Activated effector memory CD4-positive, alpha-beta T cell treated with Interleukin-2 at 50 U/mL for 16 hours (primary cell): ENCODE measurements at regions not wholly inside any gene's neighbourhood (a gene's known extent, or its start where the extent isn't known, plus 50 kb on each side); places are given as distances from the start of the nearest gene placed in this dataset.
"Not testable (repeated sequence)": the region's sequence is repeated elsewhere in the genome, so short reads cannot be mapped to it uniquely, and the experiment has no call there.

Experiments
- DNase-seq: peaks from one replicate; pipeline ENCODE4 v3.0.0-alpha.2; 2020

DNA sequence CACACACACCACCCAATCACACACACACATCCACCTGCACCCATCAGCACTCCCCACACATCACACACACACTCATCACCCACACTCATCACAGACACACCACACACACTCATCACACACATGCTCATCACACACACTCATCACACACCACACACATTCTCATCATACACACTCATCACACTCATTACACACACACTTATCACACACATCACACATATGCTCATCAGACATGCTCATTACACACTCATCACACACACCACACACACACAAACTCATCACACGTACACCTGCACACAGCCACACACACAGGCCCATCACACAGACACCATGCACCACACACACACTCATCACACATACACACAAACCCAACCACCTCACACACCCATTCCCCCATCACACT lies 107.5 kb upstream of the C14orf180 start:
- DNase-seq, result no peak

GRCh38 chr14:104472536-104473243 lies 106.9 kb upstream of the C14orf180 start:
- DNase-seq, result no peak

- no peak for DNase-seq
Observed at GRCh38 chr14:104473244-104473565, 106.4 kb upstream of the C14orf180 start.

DNA sequence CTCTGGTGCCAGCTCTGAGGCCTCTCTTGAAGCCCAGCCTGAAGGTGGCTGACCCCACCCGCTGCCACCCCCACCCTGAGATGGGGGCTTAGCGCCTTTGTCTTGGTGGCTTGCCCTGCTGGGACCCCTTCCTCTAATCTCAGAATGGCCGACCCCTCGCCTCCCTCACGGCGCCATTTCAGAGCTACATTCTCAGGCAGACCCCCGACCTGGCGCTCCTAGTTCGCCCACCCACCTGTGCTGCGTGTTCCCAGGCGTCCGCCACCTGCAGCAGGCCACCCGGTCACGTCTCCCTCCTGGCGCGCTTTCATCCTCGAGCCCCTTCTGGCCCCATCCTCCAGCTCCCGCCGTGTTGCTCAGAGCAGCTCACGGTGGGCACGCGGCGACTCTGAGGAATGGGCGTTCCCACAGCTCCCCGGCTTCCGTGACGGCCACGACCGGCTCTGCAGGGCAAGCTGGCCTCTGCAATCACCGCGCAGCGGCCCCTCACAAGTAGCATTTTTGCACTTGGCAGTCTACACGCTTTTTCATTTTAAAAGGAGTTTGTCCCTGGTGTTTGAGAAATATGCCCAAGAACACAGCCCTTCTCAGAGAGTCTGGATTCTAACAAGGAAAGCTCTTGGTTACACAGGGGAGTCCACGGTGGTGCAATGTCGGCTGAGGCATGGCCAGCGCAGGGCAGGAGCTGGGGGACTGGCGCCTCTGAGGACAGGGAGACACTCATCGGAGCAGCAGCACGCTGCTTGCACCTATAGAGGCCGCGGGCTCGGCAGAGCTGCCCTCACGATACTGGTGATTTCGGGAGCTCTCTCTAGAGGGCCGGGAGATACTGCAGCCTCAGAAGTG lies 105.7 kb upstream of the C14orf180 start:
- no peak for DNase-seq

DNA sequence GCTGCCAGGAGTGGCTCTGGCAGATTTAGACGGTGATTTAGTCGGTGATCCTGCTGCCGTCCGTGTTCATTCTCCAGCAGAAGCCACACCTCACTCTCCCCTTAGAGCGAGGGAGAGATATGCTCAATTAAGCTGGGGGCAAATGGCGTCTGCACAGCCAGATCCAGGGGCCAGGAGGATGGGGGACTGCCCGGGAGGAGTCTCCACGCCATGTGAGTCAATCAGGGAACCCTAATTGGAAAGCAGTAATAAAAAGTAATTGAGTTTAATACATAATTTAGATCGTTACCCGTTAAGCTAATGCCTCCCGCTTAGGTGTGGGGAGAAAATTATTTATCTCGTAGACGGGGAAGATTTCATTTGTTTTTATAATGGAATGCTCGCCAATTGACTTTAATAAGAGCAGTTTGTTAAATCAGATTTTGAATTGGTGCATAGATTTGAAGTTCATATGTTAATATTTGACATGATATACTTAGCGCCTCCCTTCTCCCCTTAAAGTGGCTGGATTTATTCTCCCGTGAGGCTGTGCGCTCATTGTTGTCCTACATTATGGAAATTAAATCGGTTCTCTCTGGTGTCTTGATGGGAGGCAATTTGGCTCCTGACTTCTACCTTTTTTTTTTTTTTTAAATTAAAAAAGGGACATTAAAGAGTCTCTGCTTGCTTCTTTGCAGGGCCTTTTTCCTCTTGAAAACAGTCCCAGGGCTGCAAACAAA lies 104.9 kb upstream of the C14orf180 start:
- DNase-seq, result no peak

GRCh38 chr14:104475256-104475655 lies 104.3 kb upstream of the C14orf180 start:
- no peak for DNase-seq

DNA sequence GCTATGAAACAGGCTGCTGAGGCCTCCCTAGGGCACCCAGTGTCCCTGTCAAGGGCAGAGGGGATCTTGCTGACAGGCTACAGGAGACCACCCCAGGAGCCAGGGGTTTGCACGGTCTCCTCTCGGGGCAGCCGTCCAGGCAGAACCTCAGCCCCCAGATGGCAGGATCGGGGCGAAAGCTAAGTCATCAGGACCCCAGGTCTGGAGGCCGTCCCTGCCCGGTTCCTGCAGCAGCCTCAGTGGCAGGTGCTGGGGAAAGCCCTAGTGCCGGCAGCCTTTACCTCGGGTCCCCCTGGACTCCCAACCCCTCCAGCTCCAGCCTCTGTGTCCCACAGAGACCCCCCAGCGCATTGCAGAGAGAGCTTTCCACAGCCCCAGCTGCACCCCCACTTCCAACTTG lies 103.8 kb upstream of the C14orf180 start:
- no peak for DNase-seq

- no peak for DNase-seq
Observed at GRCh38 chr14:104476437-104476836, 103.1 kb upstream of the C14orf180 start.

DNA sequence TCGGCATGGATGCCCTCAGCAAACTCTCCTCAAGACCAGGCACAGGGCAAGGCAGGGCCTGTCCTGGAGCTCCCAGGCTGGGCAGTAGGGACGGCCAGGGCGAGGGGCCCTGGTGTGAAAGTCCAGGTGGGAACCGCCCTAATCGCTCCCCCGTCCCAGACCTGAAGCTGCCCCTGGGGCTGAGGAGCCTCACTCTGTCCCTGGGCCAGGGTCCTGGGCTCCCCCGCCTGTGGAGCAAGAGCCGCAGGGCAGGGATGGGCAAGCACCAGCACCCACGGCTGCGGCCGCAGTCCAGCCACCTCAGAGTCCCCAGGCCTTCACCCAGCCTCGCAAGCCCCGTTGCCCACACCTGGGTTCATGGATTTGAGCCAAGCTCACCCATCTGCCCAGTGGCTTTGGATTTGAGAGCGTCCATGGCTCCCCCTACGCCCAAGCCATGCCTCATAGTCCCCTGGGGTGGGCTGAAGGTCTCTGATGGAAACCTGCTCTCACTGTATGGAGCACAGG lies 102.4 kb upstream of the C14orf180 start:
- DNase-seq, result no peak

DNA sequence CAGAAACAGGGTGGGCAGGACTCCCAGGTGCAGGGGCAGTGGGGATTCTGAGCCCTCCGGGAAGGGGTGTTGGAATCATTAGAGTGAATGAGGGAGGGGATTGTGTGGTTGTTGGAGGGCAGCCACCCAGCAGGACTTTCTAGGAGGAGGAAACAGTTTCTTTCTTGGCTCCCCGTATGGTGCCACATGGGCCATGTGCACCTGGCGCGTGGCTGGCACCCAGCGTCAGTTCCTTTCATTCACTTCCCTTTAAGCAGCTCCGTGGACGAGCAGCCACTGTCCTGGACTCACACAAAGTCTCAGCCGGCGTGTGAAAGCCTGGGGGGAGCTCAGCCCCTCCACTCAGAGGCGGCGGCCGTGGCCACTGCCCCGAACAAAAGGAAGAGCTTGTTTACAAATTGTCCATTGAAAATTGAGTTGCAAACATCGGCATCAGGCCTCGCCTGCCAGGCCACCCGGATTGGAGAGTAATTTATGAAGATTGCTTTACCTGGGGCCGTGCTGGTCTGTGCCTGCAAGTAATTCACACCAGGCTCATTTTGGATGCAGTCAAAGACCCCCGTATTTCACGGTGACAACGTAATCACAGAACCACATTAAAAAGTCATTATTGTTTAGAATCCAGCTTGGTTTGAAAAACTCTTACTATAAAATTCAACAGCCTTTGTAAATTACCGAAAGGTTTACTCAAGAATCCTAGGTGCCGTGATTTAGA lies 101.7 kb upstream of the C14orf180 start:
- no peak for DNase-seq

DNA sequence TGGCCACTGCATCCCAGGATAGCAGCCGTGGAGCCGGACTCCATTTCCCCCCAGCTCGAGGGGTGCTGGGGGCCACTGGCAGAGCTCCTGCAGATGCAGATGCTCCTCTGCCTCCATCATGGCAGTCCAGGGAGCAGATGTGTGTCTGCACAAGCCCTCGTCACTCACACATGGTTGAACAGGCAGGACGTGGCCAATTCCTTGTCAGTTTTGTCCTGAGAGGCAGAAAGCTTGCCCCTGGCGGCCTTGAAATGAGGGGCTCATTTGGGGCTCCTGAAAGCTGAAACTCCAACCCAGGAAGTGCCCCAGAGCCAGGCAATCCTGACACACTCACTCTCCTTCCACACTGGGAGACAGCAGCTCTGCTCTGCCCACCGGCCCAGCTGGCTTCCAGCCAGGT lies 100.9 kb upstream of the C14orf180 start:
- no peak for DNase-seq

DNA sequence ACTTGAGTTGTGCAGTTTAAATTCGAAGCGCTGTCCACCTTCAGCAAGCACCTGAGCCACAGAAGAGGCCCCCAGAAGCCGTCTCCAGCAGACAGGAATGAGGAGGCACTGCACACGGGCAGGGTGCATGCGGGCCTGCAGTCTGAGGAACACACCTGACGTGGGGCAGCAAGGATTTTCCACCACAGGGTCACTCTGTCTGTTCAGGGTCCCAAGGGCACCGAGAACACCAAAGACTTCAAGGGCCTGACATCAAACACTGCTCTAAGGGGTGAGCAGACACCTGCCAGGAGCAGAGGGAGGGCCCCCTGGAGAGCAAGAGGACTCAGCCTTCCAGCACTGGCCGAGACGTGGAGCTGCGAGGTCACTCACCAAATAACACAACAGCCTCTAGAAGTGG lies 99.7 kb upstream of the C14orf180 start:
- no peak for DNase-seq

- DNase-seq, result no peak
Observed at GRCh38 chr14:104481323-104481722, 98.2 kb upstream of the C14orf180 start.

DNA sequence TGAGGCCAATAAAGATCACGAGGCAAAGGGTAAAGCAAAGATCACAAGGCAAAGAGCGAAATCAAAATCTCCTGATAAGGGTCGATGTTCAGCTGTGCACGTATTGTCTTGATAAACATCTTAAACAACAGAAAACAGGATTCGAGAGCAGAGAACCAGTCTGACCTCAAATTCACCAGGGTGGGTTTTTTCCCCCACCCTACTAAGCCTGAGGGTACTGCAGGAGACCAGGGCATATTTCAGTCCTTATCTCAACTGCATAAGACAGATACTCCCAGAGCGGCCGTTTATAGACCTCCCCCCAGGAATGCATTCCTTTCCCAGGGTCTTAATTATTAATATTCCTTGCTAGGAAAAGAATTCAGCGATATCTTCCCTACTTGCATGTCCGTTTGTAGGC lies 97.5 kb upstream of the C14orf180 start:
- not testable (repeated sequence) for DNase-seq

DNA sequence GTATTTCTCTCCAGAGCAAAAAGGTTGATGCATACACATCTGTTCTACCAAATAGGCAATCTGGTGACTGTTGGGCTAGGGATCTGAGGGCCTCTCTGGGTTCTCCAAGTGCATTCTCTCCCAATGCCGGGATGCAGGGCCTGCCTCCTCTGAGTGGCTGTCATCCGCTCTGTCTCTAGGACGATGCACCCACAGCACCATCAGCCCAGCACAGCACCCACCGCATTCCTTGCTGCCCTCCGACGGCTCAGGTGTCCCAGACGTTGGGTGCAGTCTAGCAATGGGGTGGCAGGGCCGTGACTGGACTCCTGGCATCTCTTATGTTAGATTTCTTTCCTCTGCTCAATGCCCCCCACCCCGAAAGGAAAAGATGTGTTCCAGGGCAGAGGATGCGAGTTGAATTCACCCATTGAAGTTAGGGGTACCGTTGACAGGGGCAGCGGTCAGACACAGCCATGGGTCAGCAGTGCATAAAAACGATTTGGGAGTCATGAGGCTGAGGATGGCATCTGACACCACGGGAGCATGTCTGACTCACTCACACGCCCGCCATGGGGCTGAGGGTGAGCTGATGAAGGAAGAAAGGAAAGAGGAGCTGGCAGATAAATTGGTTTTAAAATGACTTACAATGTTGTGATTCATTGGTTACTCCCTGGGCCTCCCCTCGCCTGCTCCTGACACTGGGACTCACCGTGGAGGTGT lies 93.2 kb upstream of the C14orf180 start:
- no peak for DNase-seq

DNA sequence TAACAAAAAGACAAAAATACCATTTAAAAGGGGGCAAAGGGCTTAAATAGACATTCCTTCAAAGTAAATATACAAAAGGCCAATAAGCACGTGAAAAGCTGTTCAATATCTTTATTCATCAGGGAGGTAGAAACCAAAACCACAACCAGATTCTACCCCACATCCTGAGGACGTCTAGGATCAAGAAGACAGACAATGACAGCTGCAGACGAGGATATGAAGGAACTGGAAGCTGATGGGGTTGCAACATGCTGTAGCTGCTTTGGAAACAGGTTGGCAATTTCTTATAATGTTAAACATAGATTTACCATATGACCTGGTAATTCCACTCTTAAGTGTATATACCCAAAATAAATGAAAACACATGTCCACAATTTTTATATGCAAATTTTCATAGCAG lies 85.1 kb upstream of the C14orf180 start:
- no peak for DNase-seq

- DNase-seq, result no peak
Observed at GRCh38 chr14:104496095-104496494, 83.5 kb upstream of the C14orf180 start.

- DNase-seq, result no peak
Observed at GRCh38 chr14:104499784-104500760, 79.5 kb upstream of the C14orf180 start.

GRCh38 chr14:104502060-104502459 lies 77.5 kb upstream of the C14orf180 start:
- DNase-seq, result no peak

GRCh38 chr14:104503691-104504090 lies 75.9 kb upstream of the C14orf180 start:
- DNase-seq, result no peak

DNA sequence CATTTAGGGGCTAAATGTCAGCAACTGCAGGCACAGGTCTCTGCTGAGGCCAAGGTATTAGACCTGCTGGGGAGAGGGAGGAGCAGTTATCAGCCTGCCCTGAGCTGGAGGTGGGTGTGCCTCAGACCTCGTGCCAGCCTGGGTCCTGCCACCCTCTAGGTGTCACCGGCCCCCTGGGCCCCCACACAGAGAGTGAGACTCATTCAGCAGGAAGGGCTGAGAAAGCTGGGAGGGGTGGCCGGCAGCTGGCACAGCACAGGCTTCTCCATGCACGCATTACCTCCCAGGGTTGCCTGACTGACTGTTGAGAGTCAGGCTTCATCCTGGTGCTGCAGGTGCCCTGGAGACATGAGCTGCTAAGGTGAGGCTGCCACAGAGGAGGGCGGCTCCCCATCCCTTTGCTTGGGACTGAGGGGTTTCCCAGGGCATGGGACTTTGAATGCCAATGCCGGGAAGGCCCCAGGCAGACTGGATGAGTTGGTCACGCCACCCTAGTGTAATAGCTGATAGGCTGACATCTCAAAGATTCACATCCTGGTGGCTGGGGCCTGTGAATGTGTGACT lies 75.3 kb upstream of the C14orf180 start:
- DNase-seq, result no peak
